ACC112 (cell line): ENCODE measurements at regions not wholly inside any gene's neighbourhood (a gene's known extent, or its start where the extent isn't known, plus 50 kb on each side); places are given as distances from the start of the nearest gene placed in this dataset.
"Not testable (repeated sequence)": the region's sequence is repeated elsewhere in the genome, so short reads cannot be mapped to it uniquely, and the experiment has no call there.

Source experiments
- H2AFZ ChIP-seq: fragments of 200-600 bp; sonication (generic); one replicate; pipeline ENCODE4 v1.6.0; 2017; ENCODE audit warnings: antibody characterized with exemption, low read length; ENCODE audit not compliant: unreplicated experiment
- H3K27ac ChIP-seq: fragments of 200-600 bp; sonication (generic); 2 replicates; pipeline ENCODE4 v1.5.1; 2014; ENCODE audit warnings: low read depth, mild to moderate bottlenecking, antibody characterized with exemption, low read length, moderate library complexity
- H3K27me3 ChIP-seq: fragments of 200-600 bp; sonication (generic); 2 replicates; pipeline ENCODE4 v1.6.1; 2014; ENCODE audit warnings: mild to moderate bottlenecking, antibody characterized with exemption, low read length, moderate library complexity, mixed read lengths; ENCODE audit not compliant: insufficient read depth
- H3K36me3 ChIP-seq: fragments of 200-600 bp; sonication (generic); 2 replicates; pipeline ENCODE4 v1.6.1; 2016; ENCODE audit warnings: mild to moderate bottlenecking, antibody characterized with exemption, low read length, moderate library complexity, mixed read lengths; ENCODE audit not compliant: insufficient read depth
- H3K4me1 ChIP-seq: fragments of 200-600 bp; sonication (generic); one replicate; pipeline ENCODE4 v1.6.1; 2016; ENCODE audit warnings: low read length, mixed read lengths; ENCODE audit not compliant: insufficient read depth, unreplicated experiment, control insufficient read depth
- H3K4me3 ChIP-seq: fragments of 200-600 bp; sonication (generic); 2 replicates; pipeline ENCODE4 v1.5.1; 2014; ENCODE audit warnings: mild to moderate bottlenecking, low read depth, low read length
- H3K79me2 ChIP-seq: fragments of 200-600 bp; sonication (generic); one replicate; pipeline ENCODE4 v1.6.0; 2016; ENCODE audit warnings: low read length; ENCODE audit not compliant: control insufficient read depth, unreplicated experiment, insufficient read depth

DNA sequence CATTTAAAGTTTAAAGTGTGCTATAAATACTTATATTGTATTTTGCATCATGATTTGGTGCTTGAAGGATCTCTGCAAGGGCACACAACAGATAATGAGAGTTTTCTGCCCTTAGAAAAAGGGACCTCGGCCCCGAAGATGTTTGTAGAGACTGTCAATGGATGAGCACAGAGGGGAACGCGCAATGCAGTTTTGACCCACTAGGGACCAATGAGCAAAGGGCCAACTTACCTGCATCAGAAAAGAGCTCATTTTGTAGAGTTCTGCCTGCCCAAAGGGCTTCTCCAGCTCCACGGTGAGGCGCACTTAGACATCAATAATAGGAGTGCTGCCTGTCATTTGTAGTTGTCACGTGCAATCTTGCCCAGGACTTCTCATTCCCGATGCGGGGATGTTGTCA is 91.1 kb downstream of the BUB3 start:
- Histone ChIP-seq H3K27ac (no peak overlapping the region), H3K36me3 (no peaks in the 10 kb centered on the region), H2AFZ (no peak overlapping the region), H3K27me3 (no peaks in the 10 kb centered on the region), H3K4me3 (no peak overlapping the region), H3K79me2 (no peaks in the 10 kb centered on the region), H3K4me1 (no peaks in the 10 kb centered on the region)

DNA sequence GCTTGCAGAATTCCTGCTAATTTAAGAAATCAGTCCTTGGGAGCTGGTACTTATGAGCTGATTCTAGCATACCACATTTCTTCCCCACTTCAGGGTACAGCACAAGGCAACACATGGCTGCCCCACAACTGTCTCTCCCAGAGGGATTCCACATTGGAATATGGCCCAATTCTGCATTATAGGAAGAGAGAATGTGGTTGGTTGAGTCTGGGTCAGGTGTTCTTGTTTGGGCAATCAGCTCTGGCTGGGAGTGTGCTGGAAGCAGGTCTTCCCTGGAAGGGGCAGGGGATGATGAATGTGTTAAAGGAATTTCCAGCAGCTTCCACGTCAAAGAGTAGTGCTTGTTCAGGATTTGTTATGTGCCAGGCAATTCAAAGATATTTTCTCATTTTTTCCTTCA is 95.7 kb downstream of the BUB3 start:
- H3K36me3 ChIP-seq, result no peaks in the 10 kb centered on the region
- no peak overlapping the region for H3K27ac ChIP-seq
- H2AFZ ChIP-seq, result no peak overlapping the region
- H3K4me1 ChIP-seq, result no peaks in the 10 kb centered on the region
- no peak overlapping the region for H3K4me3 ChIP-seq
- no peaks in the 10 kb centered on the region for H3K79me2 ChIP-seq
- no peaks in the 10 kb centered on the region for H3K27me3 ChIP-seq

DNA sequence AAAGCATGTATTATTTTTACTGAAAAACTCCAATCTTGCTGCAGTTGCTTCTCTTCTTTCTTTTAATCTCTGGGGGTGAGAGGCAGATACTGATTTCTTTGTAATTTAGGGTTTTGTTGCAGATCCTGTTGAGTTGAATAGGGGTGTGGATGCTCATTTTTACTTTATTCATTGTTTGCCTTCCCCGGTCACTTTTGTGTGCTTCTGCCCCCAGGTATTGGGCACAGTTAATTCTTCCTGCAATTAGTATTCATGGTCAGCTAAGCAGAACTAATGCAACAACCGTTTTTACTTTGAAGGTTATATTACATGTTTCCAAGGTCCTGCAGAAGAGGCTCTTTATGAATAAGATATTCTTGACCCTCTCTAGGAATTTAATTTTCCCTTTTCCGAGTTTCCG is 96.4 kb downstream of the BUB3 start:
- Histone ChIP-seq H3K4me3 (no peak overlapping the region), H3K27ac (no peak overlapping the region), H3K4me1 (no peaks in the 10 kb centered on the region), H3K79me2 (no peaks in the 10 kb centered on the region), H3K36me3 (no peaks in the 10 kb centered on the region), H2AFZ (no peak overlapping the region), H3K27me3 (no peaks in the 10 kb centered on the region)

DNA sequence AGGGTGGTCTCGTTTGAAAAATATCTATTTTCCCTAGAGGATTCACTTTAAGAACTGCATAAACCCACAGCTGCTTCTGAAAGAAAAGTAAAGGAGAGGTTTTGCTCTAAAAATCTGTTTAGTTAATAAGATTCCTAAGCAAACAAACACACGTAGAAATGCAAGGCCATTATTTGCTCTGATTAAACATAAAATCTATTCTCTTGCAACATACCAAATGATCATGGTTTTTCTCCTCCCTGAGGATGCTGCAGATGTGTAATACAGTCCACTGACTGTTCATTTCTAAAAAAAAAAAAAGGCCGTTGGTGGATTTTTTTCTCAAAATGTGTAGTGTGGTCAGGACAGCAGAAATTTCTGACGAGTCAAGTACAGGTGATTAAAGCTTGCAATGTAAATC is 98.6 kb downstream of the BUB3 start:
- Histone ChIP-seq H2AFZ (no peak overlapping the region), H3K27ac (no peak overlapping the region), H3K4me1 (no peaks in the 10 kb centered on the region), H3K36me3 (no peaks in the 10 kb centered on the region), H3K4me3 (no peak overlapping the region), H3K27me3 (no peaks in the 10 kb centered on the region), H3K79me2 (no peaks in the 10 kb centered on the region)

DNA sequence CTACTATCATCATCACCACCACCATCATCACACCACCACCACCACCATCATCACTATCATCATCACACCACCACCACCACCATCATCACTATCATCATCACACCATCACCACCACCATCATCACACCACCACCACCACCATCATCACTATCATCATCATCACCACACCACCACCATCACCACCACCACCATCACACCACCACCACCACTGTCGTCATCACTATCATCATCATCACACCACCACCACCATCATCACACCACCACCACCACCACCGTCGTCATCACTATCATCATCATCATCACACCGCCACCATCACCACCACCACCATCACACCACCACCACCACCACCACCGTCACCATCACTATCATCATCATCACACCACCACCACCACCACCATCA is 100.1 kb downstream of the BUB3 start:
- H3K4me3 ChIP-seq, H3K27me3 ChIP-seq, H2AFZ ChIP-seq, H3K4me1 ChIP-seq, H3K79me2 ChIP-seq, H3K36me3 ChIP-seq, H3K27ac ChIP-seq: not testable (repeated sequence)

DNA sequence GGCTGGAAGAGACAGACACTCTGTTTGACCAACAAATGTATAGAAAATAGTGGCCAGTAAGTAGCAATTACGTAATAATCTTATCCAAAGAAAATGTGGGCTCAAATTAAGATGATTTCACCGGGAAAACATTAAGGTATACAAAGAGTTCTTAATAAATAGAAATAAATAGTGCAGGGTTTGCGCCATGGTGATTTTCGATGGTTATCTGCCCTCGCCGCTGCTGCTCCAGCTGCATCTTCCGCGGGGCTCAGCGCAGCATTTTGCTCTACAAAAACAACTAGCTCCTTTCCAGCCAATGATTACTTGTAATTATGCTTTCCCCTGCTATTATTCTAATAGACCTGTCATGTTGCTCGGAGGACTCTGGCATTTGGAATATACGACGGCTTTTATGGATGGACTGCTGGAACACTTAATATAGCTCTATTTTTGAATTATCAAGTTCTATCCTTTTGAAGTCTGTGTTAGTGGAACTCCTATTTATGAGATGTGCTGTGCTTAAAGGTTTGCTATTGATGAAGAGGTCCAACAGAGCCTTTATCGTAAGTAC is 103.8 kb downstream of the BUB3 start:
- Histone ChIP-seq H3K36me3 (no peaks in the 10 kb centered on the region), H3K27me3 (no peaks in the 10 kb centered on the region)

DNA sequence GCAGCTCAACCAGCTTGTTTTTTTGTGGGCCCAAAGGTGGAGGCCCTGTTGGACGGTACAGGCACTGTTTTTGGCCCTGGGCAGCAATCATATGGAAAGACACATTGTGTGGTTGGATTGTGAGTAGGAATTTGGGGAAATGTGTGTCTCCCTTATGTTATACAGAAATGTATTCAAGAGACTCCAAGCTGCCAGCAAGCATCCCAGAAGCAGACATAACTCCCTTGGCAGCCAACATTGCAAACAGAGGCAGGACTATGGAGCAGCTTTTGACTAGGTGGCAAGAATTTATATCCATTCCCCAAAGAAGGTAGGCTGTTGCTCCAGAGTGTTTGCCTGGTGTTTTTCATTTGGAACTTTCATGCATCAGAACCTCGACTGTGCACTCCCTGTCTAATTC is 104.9 kb downstream of the BUB3 start:
- no peaks in the 10 kb centered on the region for H3K36me3 ChIP-seq
- no peak overlapping the region for H2AFZ ChIP-seq
- H3K27ac ChIP-seq, result no peak overlapping the region
- no peak overlapping the region for H3K4me3 ChIP-seq
- no peaks in the 10 kb centered on the region for H3K27me3 ChIP-seq
- no peaks in the 10 kb centered on the region for H3K79me2 ChIP-seq
- H3K4me1 ChIP-seq, result no peaks in the 10 kb centered on the region

More for the DNA sequence above, 103.8 kb downstream of the BUB3 start:
- no peak overlapping the region for H3K27ac ChIP-seq
- no peaks in the 10 kb centered on the region for H3K79me2 ChIP-seq
- no peaks in the 10 kb centered on the region for H3K4me1 ChIP-seq
- no peak overlapping the region for H3K4me3 ChIP-seq
- no peak overlapping the region for H2AFZ ChIP-seq

DNA sequence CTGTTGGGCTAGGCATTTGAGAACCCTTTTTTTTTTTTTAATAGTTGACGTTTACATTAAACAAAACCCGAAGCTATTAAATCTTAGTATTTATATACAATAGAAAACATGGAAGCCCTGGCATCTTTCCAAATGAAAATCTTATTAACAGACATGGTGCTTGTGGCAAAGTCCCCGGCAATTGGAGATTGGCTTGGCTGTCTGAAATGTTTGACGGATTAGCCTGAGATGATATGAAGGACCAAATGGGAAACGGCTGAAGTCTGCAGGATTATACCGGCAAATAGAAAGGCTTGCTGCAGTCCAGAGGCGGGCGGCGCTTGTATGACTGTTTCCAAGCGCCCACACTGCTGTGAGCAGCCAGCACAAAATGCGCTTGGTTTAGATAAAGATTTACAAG is 105.6 kb downstream of the BUB3 start:
- Histone ChIP-seq H3K36me3 (no peaks in the 10 kb centered on the region), H3K27ac (no peak overlapping the region), H3K4me3 (no peak overlapping the region), H2AFZ (no peak overlapping the region), H3K27me3 (no peaks in the 10 kb centered on the region), H3K4me1 (no peaks in the 10 kb centered on the region), H3K79me2 (no peaks in the 10 kb centered on the region)

DNA sequence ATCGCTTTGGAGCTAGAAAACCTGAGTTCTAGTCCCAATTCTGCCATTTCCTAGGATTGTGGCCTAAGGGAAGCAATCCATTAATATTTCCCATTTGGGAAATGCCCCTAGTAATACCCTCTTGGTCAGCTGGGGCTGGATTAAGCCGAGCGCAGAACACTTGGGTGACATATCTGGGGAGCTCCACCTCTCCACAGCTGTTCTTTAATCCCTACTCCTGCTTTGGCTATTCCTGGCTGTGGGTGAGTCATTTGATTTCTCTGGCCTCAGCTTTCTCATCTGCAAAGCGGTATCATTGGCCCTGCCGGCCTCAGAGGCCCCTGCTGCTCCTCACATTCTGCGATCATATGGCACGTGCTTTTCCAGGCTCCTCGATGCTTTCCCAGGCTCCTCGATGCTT is 108.3 kb downstream of the BUB3 start:
- Histone ChIP-seq H3K4me3 (no peak overlapping the region), H2AFZ (no peak overlapping the region), H3K79me2 (no peaks in the 10 kb centered on the region), H3K36me3 (no peaks in the 10 kb centered on the region), H3K27me3 (no peaks in the 10 kb centered on the region), H3K27ac (no peak overlapping the region), H3K4me1 (peaks cover 6% of the 10 kb centered on the region)

DNA sequence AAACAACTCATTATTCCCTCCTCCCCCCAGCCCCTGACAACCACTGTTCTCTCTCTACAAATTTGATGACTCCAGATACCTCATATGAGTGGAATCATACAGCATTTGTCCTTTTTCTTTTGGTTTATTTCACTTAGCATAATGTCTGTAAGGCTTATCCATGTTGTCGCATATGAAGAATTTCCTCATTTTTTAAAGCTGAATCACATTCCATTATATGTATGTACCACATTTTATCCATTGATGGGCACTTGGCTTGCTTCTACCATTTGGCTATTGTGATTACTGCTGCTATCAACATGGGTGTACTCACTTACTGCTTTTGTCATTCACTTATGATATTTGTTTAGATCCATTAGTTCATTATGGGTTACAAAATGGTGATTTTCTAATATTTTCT is 112.8 kb downstream of the BUB3 start:
- H2AFZ ChIP-seq, result no peak overlapping the region
- no peaks in the 10 kb centered on the region for H3K36me3 ChIP-seq
- H3K27me3 ChIP-seq, result no peaks in the 10 kb centered on the region
- no peak overlapping the region for H3K4me3 ChIP-seq
- peaks cover 14% of the 10 kb centered on the region for H3K4me1 ChIP-seq
- H3K79me2 ChIP-seq, result no peaks in the 10 kb centered on the region
- H3K27ac ChIP-seq, result no peak overlapping the region

DNA sequence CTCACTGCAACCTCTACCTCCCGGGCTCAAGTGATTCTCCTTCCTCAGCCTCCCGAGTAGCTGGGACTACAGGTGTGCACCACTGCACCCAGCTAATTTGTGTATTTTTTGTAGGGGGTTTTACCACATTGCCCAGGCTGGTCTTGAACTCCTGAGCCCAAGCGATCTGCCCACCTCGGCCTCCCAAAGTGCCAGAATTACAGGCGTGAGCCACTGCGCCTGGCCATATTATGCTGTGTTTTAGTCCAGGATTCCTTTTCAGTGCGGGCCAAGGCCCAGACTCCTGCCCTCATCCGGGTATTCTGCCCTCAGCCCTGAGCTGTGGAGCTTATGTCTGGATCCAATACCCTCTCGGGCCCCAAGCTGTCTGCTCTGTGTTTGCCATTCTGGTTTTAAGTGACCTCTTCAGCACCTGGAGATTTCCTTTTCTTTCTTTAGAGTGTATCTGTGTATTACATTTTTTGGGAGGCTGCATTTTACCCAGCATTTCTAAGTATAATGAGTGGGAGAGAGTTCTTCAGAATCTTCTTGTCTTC is 114.9 kb downstream of the BUB3 start:
- no peak overlapping the region for H2AFZ ChIP-seq
- no peaks in the 10 kb centered on the region for H3K27me3 ChIP-seq
- H3K79me2 ChIP-seq, result no peaks in the 10 kb centered on the region
- peaks cover 14% of the 10 kb centered on the region for H3K4me1 ChIP-seq
- no peaks in the 10 kb centered on the region for H3K36me3 ChIP-seq
- H3K4me3 ChIP-seq, result no peak overlapping the region
- H3K27ac ChIP-seq, result no peak overlapping the region
